ENCODE measurements at regions not wholly inside any gene's neighbourhood (a gene's known extent, or its start where the extent isn't known, plus 50 kb on each side); places are given as distances from the start of the nearest gene placed in this dataset.
"Not testable (repeated sequence)": the region's sequence is repeated elsewhere in the genome, so short reads cannot be mapped to it uniquely, and the experiment has no call there.

DNA sequence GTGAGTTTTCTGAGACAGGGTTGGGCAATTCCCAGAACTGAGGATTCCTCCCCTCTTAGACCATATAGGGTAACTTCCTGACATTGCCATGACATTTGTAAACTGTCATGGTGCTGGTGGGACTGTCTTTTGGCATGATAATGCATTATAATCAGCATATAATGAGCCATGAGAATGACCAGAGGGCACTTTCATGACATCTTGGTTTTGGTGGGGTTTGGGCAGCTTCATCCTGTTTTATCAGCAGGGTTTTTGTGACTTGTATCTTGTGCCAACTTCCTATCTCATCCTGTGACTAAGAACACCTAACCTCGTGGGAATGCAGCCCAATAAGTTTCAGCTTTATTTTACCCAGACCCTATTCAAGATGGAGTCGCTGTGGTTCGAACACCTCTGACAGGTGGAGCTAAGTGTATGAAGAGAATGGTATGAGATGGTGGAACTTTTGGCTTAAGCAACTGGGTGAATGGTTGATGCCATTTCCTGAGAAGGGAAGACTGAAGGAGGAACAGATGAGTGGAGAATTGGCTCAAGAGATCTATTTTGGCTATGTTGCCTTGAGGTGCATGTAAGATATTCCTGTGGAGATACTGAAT, 217.3 kb downstream of the RAB11FIP4 start:
- in situ Hi-C loops (cut with HindIII; ENCODE audit: low pct_unique_long_range_greater_than_20kb, low sequenced_read_pairs) = no loop called here
- DNase-seq (ENCODE audit: low read depth) = no peak

DNA sequence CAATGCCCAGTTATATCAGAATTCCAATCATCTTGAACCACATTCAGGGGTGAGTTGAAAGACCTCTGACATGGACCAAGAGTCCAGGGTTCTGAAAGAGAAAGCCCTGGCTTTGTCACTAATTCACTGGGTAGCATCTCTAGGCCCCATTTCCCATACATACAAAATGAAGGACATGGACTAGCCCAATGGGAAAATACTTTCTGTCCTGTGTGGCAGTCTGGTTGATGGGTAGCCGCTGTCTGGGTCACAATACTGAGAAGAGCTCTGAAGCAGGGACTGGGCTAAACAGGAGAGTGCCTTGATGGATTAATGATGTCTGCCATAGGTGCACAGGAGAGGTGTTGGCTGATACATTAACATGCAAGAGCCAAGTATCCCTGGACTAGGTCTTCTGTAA, 214.3 kb downstream of the RAB11FIP4 start:
- in situ Hi-C loops (cut with HindIII; ENCODE audit: low pct_unique_long_range_greater_than_20kb, low sequenced_read_pairs) = no loop called here
- no peak for DNase-seq (ENCODE audit: low read depth)

DNA sequence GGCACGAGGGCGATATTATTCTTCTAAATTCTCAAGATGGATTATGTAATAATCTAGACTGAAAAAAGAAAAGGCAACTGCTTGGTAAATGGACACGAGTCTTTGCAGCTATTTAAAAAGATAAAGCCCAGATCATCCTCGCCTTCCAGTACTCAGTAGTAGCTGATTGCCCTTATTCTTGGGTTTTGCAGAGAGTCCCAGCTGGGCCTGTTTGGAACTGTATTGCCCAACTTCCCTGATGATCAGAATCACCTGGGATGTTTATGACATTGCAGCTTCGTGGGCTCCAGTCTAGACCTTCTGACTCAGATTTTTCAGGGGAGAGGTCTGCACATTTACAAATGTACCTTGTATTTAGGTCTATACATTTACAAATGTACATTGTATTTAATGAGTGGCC, 213.5 kb downstream of the RAB11FIP4 start:
- DNase-seq (ENCODE audit: low read depth) = no peak
- in situ Hi-C loops (cut with HindIII; ENCODE audit: low pct_unique_long_range_greater_than_20kb, low sequenced_read_pairs) = no loop called here

DNA sequence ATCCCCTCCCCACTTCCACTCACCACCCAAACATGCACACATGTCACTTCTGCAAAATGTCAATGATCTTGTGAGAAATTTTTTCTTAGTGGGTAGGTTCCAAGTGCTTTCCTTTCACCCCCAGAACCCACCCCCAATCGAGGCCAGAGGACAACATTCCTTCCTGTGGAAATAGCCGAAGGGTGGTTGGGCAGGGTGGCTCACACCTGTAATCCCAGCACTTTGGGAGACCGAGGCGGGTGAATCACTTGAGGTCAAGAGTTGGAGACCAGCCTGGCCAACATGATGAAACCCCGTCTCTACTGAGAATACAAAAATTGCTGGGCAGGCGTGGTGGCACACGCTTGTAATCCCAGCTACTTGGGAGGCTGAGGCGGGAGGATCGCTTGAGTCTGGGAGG, 208.7 kb downstream of the RAB11FIP4 start:
- DNase-seq (ENCODE audit: low read depth); in situ Hi-C loops (cut with HindIII; ENCODE audit: low pct_unique_long_range_greater_than_20kb, low sequenced_read_pairs): not testable (repeated sequence)

DNA sequence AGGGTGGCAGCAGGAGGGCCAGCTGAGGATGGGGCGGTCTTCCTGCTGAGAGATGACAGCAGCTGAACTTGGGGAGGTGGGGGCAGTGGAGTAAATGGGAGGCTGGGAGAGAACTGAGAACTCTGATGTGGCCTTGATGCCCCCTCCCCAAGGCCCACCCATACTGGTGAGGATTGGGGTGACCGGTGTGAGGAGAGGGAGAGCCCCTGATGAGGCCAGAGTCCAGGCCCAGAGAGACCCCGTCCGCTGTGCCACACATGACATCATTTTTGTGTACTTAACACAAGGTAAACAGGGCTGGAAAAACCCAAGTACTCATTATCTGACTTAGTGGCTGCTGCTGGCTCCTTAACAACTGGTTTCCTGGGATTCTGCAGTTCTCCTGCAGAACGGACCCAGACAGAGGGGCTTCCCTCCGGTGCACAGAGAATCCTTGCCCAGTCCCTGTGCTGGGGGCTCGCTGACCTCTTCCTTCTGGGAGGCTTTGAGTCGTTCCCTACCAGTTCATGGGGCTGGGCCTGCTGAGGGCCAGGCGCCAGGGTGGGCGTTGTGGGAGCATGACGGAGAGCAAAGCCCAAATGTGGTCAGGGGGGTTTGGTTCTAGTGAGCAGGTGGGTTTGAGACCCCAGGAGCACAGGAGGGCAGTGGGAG, 207.6 kb downstream of the RAB11FIP4 start:
- in situ Hi-C loops (cut with HindIII; ENCODE audit: low pct_unique_long_range_greater_than_20kb, low sequenced_read_pairs) = no loop called here
- no peak for DNase-seq (ENCODE audit: low read depth)

DNA sequence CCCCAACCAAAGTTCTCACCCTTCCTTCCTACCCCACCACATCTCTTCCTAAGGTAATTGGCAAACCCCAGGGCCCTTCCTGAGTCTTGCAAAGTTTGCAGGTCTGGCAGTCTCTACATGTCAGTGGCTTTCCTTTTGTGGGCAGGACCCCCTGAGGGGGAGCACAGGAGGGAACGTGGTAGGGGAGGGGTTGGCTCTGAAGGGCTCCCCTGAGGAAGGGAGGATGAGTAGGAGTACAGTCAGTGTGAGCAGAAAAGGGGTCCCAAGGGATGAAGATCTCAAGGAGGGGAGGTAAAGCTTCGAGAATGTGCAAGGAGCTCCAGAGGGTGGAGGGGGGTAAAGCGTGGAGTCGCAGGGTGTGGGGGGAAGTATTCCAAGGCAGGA, 206.9 kb downstream of the RAB11FIP4 start:
- in situ Hi-C loops (cut with HindIII; ENCODE audit: low pct_unique_long_range_greater_than_20kb, low sequenced_read_pairs) = no loop called here
- DNase-seq (ENCODE audit: low read depth) = no peak

DNA sequence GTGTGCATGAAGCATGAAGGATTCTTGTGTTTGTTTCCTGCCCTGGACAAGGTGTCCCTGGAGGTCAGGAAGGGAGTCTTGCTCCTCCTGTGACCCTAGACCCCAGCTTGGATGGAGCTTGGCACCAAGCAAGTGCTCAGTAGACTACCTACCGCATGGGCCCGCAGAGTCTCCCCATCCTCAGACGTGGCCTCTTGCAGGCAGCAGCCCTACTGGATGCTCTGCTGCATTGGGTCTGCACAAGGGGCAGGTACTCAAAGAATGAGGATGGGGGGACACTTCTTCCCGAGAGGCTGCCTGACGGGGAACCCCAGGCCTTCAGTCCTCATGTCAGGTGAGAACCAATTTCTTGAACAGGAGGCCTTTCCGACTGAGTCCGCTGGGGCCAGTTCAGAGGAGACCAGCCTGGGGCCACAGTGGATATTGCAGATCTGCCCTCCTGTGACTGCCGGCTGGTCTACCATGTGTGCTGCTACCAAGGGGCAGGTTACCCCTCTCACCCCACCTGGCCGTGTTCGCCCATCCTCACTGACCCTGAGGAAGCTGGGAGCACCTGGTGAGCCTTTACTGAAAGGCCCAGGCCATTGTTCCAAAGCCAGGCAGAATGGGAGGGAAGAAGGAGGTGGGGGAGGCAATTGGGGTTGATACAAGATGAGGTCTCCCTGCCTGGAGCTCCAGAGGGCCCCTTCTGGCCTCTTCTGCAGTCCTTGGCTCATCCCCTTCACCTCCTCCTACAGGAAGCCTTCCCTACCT, 206.3 kb downstream of the RAB11FIP4 start:
- no peak for DNase-seq (ENCODE audit: low read depth)
- in situ Hi-C loops (cut with HindIII; ENCODE audit: low pct_unique_long_range_greater_than_20kb, low sequenced_read_pairs) = no loop called here

DNA sequence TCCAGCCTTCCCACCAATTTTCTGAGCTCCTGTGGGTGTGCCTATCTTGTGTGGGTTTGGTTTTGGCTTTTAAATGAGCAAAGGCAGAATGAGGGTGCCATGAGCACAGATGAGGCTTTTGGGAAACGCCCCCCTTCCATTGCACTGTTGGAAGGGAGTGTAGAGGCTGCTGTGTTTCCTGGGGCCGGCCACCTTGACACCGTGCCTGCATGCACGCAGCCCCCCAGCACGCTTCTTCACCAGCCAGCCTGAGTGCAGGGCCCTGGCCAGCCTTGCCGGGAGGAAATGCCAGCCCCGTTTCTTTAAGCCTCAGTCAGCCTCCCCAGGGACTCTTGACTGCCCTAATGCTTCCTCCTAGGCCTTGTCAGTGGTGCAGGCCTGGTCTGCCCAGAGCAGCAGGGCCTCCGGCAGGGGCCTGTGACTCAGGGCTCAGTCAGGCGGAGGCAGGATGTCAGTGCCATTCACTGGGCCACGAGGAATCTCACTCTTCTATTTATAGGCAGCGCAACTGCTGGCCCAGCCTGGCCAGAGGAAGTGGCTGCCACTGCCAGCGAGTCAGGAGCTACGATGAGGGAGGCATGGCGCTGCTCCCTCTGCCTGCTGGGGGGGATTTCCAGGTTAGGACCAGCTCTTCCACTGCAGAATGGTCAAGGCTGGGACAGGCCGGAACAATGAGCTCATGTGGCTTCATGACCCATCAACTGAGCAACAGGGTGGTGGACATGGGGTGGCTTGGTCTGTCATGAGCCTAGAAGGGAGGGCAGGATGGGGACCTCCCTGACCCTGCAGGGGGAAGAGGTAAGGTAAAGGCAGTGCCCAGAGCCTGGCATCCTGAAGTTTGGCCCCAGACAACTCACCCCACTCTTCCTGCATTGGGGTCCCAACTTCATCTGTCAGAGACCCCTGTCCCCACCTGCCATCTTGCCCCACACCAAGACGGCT, 205.2 kb downstream of the RAB11FIP4 start:
- in situ Hi-C loops (cut with HindIII; ENCODE audit: low pct_unique_long_range_greater_than_20kb, low sequenced_read_pairs) = no loop called here
- peak; percentile 87 for DNase-seq (ENCODE audit: low read depth)

DNA sequence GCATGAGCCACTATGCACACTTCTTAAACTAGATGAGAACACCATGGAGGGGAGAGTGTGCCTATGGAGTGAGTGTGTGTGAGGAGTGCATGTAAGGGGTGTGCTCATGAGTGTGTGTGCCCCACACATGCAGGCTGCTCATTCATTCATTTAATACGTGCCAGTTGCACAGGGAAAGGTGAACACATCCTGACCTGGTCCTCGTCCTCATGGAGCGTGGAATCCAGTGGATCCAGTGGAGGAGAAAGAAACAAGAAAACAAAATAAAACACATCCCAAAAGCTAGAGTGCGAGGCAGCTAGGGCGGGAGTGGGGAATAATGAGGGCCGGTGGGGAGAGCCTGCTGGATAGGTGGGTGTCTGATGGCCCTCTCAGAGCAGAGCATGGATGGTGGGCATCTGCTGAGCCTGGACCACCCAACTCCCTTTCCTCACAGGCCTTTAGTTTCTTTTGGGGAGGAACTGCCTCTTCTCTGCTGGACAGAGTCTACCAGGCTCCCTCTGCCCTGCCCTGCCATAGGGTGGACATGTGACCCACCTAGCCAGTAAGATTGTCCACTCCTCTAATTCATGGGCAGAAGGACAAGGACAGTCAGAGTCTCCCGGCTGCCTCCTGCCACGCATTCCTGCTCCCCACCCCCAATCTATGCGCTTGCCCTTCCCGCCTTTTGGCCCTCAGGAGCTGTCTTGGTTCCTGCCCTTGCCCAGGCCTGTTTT, 204.3 kb downstream of the RAB11FIP4 start:
- in situ Hi-C loops (cut with HindIII; ENCODE audit: low pct_unique_long_range_greater_than_20kb, low sequenced_read_pairs) = no loop called here
- DNase-seq (ENCODE audit: low read depth) = no peak

DNA sequence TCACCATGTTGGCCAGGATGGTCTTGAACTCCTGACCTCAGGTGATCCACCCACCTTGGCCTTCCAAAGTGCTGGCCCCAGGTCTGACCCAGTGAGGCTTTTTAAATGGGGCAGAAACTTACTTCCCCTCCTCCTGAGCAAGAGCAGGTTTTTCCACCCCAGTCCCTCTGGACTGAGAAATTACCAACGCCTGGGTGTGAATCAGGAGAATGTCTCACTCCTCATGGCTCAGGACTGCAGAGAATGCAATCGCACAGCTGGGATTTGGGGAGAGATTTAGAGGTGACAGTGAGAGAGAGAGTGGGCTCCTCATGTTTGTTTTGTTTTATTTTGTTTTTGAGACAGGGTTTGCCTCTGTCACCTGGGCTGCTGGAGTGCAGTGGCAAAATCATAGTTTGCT, 203.6 kb downstream of the RAB11FIP4 start:
- in situ Hi-C loops (cut with HindIII; ENCODE audit: low pct_unique_long_range_greater_than_20kb, low sequenced_read_pairs) = no loop called here
- DNase-seq (ENCODE audit: low read depth) = no peak

DNA sequence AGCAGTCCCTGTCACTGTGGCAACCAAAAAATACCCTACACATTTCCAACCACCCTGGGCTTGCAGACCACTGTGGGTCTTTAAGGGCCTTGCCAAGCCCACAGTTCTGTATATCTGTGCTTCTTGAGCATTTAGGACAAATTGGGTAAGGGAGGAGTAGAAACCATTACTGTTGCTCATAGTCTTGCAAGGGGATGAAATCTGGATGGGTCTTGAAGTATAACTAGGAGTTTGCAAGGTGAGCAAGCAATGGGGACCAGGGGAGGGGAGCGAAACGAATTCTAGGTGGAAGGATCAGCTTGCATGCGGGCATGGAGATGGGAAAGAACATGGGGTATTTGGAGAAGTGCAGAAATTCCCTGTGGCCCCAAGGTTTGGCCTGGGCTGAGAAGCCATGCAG, 202.9 kb downstream of the RAB11FIP4 start:
- no peak for DNase-seq (ENCODE audit: low read depth)
- in situ Hi-C loops (cut with HindIII; ENCODE audit: low pct_unique_long_range_greater_than_20kb, low sequenced_read_pairs) = no loop called here

DNA sequence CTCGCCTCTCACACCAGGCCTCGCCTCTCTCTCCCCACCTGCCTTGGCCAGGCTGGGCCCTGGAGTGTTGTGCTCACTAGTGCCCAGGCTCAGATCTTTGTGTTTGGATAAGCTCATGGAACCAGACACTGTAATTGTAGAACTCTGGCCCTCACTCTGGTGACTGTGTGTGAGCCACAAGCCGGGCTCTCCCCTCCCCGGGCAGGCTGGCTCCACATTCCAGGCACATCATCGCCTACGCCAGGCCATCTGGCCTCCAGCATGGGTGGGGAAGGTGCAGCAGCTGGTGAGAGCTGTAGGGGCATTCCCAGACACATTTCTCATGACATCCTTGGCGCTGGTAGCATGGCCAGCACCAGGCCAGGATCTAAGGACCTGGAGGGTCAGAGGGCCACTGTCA, 202.3 kb downstream of the RAB11FIP4 start:
- in situ Hi-C loops (cut with HindIII; ENCODE audit: low pct_unique_long_range_greater_than_20kb, low sequenced_read_pairs) = no loop called here
- no peak for DNase-seq (ENCODE audit: low read depth)

DNA sequence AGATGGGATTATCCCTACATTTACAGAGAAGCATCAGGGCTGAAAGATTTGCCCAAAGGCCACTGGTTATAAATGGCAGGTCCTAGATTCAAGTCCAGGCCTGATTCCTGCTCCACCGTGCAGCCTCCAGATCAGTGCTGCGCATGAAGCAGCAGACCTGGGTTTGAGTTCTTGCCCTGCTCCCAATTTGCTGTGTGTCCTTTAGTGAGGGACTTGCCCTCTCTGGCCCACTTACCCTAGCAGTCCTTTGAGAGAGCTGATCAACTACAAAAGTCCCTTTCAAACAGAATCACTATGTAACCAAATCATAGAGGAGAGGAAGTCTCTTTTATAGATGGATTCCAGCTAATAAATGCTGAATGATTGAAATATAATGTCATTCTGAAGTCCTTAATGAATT, 200.4 kb downstream of the RAB11FIP4 start:
- no peak for DNase-seq (ENCODE audit: low read depth)
- in situ Hi-C loops (cut with HindIII; ENCODE audit: low pct_unique_long_range_greater_than_20kb, low sequenced_read_pairs) = no loop called here

DNA sequence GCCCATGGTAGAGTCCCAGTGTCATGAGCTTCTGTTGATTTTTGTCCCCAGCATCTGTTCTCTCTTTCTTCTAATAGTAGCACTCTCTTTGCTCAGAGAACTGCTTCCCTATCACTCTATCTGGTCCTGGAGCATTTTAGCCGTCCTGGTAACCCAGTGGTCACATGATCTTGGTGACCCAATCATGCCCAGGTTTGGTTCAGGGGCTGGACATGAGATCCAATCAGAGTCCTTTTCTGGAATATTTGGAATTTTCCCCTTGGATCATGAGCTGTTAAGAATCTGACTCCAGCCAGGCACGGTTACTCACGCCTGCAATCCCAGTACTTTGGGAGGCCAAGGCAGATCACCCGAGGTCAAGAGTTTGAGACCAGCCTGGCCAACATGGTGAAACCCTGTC, 197.0 kb downstream of the RAB11FIP4 start:
- no peak for DNase-seq (ENCODE audit: low read depth)
- in situ Hi-C loops (cut with HindIII; ENCODE audit: low pct_unique_long_range_greater_than_20kb, low sequenced_read_pairs) = no loop called here

DNA sequence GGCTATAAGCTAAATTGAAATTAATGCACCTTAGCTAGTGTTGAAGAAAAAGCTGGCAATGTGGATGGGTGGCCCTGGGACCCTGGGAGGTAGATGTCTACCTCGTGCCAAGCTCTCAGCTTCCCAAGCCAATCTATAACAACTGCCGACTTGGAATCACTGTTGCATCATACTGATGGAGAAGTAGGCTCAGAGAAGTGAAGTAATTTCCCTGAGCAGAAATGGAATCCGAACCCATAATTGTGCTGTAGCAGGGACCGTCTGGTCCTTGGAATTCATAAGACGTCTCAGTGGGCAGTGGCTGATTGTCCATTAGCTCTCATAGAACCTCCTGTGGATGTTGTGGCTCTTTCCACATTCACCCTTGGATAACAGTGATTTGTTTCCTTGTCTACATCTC, 196.6 kb downstream of the RAB11FIP4 start:
- in situ Hi-C loops (cut with HindIII; ENCODE audit: low pct_unique_long_range_greater_than_20kb, low sequenced_read_pairs) = no loop called here
- DNase-seq (ENCODE audit: low read depth) = no peak

All from Caki2 (cell line).